Kidney epithelial cell (primary cell): ENCODE measurements at regions not wholly inside any gene's neighbourhood (a gene's known extent, or its start where the extent isn't known, plus 50 kb on each side); places are given as distances from the start of the nearest gene placed in this dataset.
"Not testable (repeated sequence)": the region's sequence is repeated elsewhere in the genome, so short reads cannot be mapped to it uniquely, and the experiment has no call there.

Source experiments
- DNase-seq: peaks from one replicate; pipeline ENCODE4 v3.0.0-alpha.2; 2010; ENCODE audit warnings: low read depth
- H3K27me3 ChIP-seq: 2 replicates; pipeline ENCODE4 v1.6.0; 2011; ENCODE audit warnings: low read length; ENCODE audit not compliant: control insufficient read depth, insufficient read depth
- H3K36me3 ChIP-seq: 2 replicates; pipeline ENCODE4 v1.5.1; 2011; ENCODE audit warnings: low read length; ENCODE audit not compliant: control insufficient read depth, insufficient read depth
- H3K4me3 ChIP-seq: 2 replicates; pipeline ENCODE4 v1.5.1; 2011; ENCODE audit warnings: low read depth, mild to moderate bottlenecking, control low read depth, low read length
- TF ChIP-seq, protein P1 (sequence below): IDR thresholded peaks from 2 replicates; pipeline ENCODE4 v1.5.1; 2011; ENCODE audit warnings: mild to moderate bottlenecking, moderate library complexity, low read length, control low read depth, inconsistent platforms; ENCODE audit not compliant: insufficient read depth, poor library complexity, severe bottlenecking

DNA sequence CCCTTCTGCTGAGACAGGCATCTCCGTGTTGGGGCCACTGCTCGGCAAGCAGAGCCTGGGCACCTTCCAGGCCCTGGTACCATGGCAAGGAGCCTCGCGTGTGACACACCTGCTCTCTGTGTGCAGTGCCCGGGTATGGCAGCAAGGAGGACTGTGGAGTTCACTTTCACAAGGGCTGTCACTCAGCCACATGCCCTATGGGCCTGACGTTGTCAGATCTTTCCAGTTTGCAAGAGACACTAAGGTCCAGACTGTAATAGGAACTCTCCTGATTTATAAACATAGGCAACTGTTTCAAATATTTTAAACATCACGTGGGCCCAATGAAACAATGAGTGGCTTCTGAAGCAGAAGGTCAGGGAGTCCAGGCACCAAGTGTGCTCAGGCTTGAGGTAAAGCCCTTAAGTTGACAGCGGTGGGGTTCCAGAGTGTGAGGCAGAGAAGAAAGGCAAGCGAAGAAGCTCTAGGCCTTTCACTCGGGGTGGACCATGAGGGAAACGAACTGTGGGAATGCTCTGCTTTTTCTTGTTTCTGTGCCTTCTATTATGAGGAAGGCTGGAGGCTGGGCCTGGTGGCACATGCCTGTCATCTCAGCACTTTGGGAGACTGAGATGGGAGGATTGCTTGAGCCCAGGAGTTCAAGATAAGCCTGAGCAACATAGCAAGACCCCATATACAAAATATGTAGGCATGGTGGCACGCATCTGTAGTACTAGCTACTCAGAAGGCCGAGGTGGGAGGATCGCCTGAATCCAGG lies 108.6 kb upstream of the TRIM2 start:
- TF ChIP-seq, protein P1, sequence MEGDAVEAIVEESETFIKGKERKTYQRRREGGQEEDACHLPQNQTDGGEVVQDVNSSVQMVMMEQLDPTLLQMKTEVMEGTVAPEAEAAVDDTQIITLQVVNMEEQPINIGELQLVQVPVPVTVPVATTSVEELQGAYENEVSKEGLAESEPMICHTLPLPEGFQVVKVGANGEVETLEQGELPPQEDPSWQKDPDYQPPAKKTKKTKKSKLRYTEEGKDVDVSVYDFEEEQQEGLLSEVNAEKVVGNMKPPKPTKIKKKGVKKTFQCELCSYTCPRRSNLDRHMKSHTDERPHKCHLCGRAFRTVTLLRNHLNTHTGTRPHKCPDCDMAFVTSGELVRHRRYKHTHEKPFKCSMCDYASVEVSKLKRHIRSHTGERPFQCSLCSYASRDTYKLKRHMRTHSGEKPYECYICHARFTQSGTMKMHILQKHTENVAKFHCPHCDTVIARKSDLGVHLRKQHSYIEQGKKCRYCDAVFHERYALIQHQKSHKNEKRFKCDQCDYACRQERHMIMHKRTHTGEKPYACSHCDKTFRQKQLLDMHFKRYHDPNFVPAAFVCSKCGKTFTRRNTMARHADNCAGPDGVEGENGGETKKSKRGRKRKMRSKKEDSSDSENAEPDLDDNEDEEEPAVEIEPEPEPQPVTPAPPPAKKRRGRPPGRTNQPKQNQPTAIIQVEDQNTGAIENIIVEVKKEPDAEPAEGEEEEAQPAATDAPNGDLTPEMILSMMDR: no peak
- H3K36me3 ChIP-seq: no peaks in the 10 kb centered on the region
- no peak for DNase-seq
- H3K4me3 ChIP-seq: no peak overlapping the region
- H3K27me3 ChIP-seq: no peaks in the 10 kb centered on the region

DNA sequence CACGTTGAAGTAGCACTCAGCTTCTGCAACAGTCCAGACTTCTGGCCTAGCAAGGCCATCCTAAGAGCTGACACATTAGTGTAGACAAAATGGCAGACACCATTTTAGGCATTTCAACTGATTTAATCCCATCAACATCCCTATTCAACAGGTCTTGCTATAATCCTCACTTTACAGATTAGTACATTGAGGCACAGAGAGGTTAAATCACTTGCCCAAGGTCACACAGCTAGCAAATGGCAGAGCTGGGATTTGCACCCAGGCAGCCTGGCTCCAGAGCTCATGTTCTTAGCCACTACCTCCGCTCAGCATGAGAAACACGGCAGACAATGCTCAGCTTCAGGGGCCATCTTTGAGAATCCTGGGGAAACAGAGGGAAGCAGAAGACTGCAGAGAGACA lies 107.9 kb upstream of the TRIM2 start:
- TF ChIP-seq, protein P1: no peak
- Histone ChIP-seq H3K36me3 (no peaks in the 10 kb centered on the region), H3K27me3 (no peaks in the 10 kb centered on the region), H3K4me3 (no peak overlapping the region)
- DNase-seq: no peak

DNA sequence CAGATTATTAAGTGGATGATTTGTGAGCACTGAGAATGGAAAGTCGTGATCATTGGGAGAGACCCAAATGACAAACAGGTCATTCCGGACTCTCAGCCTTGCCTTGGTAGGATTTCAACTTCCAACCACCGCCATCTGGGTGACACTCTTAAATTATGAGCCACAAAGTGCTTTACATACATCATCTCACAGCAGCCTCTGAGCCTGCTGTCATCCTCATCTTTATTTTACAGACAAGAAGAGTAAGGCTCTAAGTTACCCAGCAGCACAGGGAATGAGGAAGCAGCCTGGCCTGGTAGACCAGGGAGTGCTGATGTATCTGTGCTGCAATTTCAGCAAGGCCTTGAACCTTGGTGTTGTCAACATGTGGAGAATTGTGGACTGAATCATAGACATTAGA lies 105.8 kb upstream of the TRIM2 start:
- TF ChIP-seq, protein P1: no peak

DNA sequence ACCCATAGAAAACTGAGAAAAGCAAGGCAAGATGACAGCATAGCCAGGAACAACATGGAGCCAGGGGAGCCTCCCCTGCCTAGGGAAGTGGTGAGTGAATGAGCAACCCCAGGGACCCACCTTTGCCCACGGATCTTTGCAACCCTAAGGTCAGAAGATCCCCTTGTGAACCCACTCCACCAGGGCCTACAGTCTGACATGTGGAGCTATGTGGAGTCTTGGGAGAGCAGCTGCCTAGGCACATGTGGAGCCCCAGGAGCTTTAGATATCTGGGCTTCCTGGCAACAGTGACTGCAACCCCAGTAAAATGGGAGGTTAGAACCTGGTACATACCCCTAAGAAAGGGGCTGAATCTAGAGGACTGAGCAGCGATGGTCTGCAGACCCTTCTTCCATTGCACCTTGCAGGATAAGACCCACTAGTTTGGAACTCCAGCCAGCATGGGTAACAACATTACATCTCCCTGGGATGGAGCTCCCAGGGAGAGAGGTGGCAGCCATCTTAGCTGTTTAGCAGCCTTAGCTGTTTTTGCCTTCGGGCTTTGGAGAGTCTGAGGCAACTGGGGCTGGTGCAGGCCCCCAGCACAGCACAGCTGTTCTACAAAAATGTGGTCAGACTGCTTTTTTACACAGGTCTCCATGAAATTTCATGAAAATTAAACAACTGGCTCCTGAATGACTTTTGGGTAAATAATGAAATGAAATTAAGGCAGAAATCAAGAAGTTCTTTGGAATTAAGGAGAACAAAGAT lies 104.7 kb upstream of the TRIM2 start:
- Histone ChIP-seq H3K27me3 (no peaks in the 10 kb centered on the region), H3K4me3 (no peak overlapping the region), H3K36me3 (no peaks in the 10 kb centered on the region)
- DNase-seq: no peak
- TF ChIP-seq, protein P1: no peak

More for the DNA sequence above, 105.8 kb upstream of the TRIM2 start:
- DNase-seq: no peak
- Histone ChIP-seq H3K4me3 (no peak overlapping the region), H3K36me3 (no peaks in the 10 kb centered on the region), H3K27me3 (no peaks in the 10 kb centered on the region)

DNA sequence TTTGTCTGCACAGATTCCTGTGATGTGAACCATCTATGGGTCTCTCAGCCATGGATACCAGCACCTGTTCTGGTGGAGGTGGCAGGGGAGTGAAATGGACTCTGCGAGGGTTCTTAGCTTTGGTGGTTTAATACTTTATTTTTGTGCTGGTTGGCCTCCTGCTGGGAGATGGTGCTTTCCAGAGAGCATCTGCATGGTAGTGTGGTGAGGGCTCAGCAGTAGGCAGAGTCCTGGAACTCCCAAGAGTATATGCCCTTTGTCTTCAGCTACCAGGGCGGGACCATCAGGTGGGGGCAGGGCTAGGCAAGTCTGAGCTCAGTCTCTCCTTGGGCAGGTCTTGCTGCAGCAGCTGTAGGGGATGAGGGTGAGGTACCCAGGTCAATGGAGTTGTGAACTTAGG lies 97.5 kb upstream of the TRIM2 start:
- not testable (repeated sequence) for H3K27me3 ChIP-seq, H3K36me3 ChIP-seq, DNase-seq, H3K4me3 ChIP-seq

DNA sequence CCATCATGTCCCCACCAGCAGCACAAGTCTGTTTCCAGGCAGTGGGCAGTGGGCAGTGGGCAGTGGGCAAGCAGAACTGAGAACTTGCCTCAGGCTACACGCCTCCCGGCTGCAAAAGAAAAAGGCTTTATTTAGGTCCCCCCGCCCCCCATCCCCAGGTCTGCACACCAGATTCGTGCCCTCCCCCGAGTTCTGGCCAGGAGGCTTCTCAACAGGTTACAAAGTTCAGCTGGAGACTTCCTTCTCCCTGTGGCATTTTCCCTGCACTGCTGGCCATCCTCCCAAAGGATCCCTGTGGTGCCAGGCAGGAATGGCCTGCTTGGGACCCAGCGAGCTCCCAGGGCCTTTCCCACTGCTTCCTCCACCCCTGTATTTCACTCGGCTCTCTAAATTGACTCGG lies 97.0 kb upstream of the TRIM2 start:
- TF ChIP-seq, protein P1: no peak
- H3K27me3 ChIP-seq: no peaks in the 10 kb centered on the region
- no peak overlapping the region for H3K4me3 ChIP-seq
- no peak for DNase-seq
- no peaks in the 10 kb centered on the region for H3K36me3 ChIP-seq
